ENCODE measurements at regions not wholly inside any gene's neighbourhood (a gene's known extent, or its start where the extent isn't known, plus 50 kb on each side); places are given as distances from the start of the nearest gene placed in this dataset.

DNA sequence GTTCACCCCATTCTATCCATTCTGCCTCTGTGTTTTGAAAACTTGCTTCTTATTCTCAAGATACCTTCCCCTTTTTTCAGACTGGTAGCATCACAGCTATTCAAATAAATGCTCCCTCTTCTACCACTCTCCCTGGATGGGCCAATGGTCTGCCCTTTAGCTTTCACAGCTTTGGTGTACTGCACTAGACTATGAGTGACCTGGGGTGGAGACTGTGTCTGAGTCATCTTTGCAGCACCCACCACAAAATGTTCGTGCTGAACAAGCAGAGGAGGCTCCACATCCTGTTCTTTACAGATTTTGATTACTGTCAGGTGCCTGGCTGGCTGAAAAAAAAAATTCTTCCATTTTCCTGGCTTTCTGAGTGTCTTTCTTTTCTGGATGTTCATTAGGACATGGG, 1104.1 kb upstream of the TMEM132C start:
- DNase-seq (ENCODE audit: unreplicated experiment), result peak; percentile 57
- POLR2A ChIA-PET, result no interaction called here
- CTCF ChIA-PET, result interaction anchor here (0.6 to 0.9 kb wide), 2 partner anchors 13 to 137 kb away, joined by 3 to 4 read pairs; no protein-coding TSS in a partner anchor
- peaks cover 23% of the 10 kb centered on the region for H3K4me1 Mint-ChIP-seq (ENCODE audit: insufficient read depth, unreplicated experiment)
- peak overlapping the region; percentile 73 for H3K27ac Mint-ChIP-seq (ENCODE audit: low read depth, unreplicated experiment)
- no peaks in the 10 kb centered on the region for H3K9me3 Mint-ChIP-seq (ENCODE audit: unreplicated experiment)
- intact Hi-C loops (cut with micrococcal nuclease), result loop anchor here (2.0 kb wide), 1 partner anchor 36 kb away; no protein-coding TSS in a partner anchor
- H3K27me3 Mint-ChIP-seq (ENCODE audit: insufficient read depth, unreplicated experiment), result no peaks in the 10 kb centered on the region
- no TSS peak for BruUV-seq (replicated peaks)
- no peak overlapping the region for H3K4me3 Mint-ChIP-seq (ENCODE audit: unreplicated experiment)
- H3K36me3 Mint-ChIP-seq (ENCODE audit: insufficient read depth, unreplicated experiment), result no peaks in the 10 kb centered on the region
- TF ChIP-seq, protein P1, sequence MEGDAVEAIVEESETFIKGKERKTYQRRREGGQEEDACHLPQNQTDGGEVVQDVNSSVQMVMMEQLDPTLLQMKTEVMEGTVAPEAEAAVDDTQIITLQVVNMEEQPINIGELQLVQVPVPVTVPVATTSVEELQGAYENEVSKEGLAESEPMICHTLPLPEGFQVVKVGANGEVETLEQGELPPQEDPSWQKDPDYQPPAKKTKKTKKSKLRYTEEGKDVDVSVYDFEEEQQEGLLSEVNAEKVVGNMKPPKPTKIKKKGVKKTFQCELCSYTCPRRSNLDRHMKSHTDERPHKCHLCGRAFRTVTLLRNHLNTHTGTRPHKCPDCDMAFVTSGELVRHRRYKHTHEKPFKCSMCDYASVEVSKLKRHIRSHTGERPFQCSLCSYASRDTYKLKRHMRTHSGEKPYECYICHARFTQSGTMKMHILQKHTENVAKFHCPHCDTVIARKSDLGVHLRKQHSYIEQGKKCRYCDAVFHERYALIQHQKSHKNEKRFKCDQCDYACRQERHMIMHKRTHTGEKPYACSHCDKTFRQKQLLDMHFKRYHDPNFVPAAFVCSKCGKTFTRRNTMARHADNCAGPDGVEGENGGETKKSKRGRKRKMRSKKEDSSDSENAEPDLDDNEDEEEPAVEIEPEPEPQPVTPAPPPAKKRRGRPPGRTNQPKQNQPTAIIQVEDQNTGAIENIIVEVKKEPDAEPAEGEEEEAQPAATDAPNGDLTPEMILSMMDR (IDR thresholded peaks at IDR 0.05; ENCODE audit: unreplicated experiment), result no peak

- ChIA-PET POLR2A (interaction anchor here (0.6 to 1.4 kb wide), 7 partner anchors 12 to 302 kb away, joined by 3 to 5 read pairs (median 3); no protein-coding TSS in a partner anchor), CTCF (interaction anchor here (0.6 to 1.7 kb wide), 7 partner anchors 36 to 1616 kb away, joined by 3 to 10 read pairs (median 3); no protein-coding TSS in a partner anchor)
- H3K27ac Mint-ChIP-seq (ENCODE audit: low read depth, unreplicated experiment), result peak overlapping the region; percentile 64
- BruUV-seq (replicated peaks), result TSS peak; percentile 97
- H3K36me3 Mint-ChIP-seq (ENCODE audit: insufficient read depth, unreplicated experiment), result no peaks in the 10 kb centered on the region
- TF ChIP-seq, protein P1 (IDR thresholded peaks at IDR 0.05; ENCODE audit: unreplicated experiment), result no peak
- H3K27me3 Mint-ChIP-seq (ENCODE audit: insufficient read depth, unreplicated experiment), result no peaks in the 10 kb centered on the region
- H3K4me3 Mint-ChIP-seq (ENCODE audit: unreplicated experiment), result peak overlapping the region; percentile 68
- intact Hi-C loops (cut with micrococcal nuclease), result no loop called here
- no peaks in the 10 kb centered on the region for H3K9me3 Mint-ChIP-seq (ENCODE audit: unreplicated experiment)
- H3K4me1 Mint-ChIP-seq (ENCODE audit: insufficient read depth, unreplicated experiment), result peaks cover 29% of the 10 kb centered on the region
- DNase-seq (ENCODE audit: unreplicated experiment), result peak; percentile 80
These were observed 1101.2 kb upstream of the TMEM132C start for GRCh38 chr12:127165567-127166392.

GRCh38 chr12:127169321-127170181, 1097.4 kb upstream of the TMEM132C start:
- BruUV-seq (replicated peaks), result no TSS peak
- peaks cover 6% of the 10 kb centered on the region for H3K4me1 Mint-ChIP-seq (ENCODE audit: insufficient read depth, unreplicated experiment)
- no peaks in the 10 kb centered on the region for H3K27me3 Mint-ChIP-seq (ENCODE audit: insufficient read depth, unreplicated experiment)
- ChIA-PET CTCF (interaction anchor here (0.6 to 0.9 kb wide), 3 partner anchors 122 to 212 kb away, joined by 3 read pairs; no protein-coding TSS in a partner anchor), POLR2A (interaction anchor here (0.7 kb wide), 1 partner anchor 29 kb away, joined by 3 read pairs; no protein-coding TSS in a partner anchor)
- intact Hi-C loops (cut with micrococcal nuclease), result no loop called here
- no peak overlapping the region for H3K4me3 Mint-ChIP-seq (ENCODE audit: unreplicated experiment)
- peaks cover 7% of the 10 kb centered on the region for H3K9me3 Mint-ChIP-seq (ENCODE audit: unreplicated experiment)
- no peaks in the 10 kb centered on the region for H3K36me3 Mint-ChIP-seq (ENCODE audit: insufficient read depth, unreplicated experiment)
- no peak overlapping the region for H3K27ac Mint-ChIP-seq (ENCODE audit: low read depth, unreplicated experiment)
- DNase-seq (ENCODE audit: unreplicated experiment), result no peak
- TF ChIP-seq, protein P1 (IDR thresholded peaks at IDR 0.05; ENCODE audit: unreplicated experiment), result no peak
